ENCODE measurements at regions not wholly inside any gene's neighbourhood (a gene's known extent, or its start where the extent isn't known, plus 50 kb on each side); places are given as distances from the start of the nearest gene placed in this dataset.

DNA sequence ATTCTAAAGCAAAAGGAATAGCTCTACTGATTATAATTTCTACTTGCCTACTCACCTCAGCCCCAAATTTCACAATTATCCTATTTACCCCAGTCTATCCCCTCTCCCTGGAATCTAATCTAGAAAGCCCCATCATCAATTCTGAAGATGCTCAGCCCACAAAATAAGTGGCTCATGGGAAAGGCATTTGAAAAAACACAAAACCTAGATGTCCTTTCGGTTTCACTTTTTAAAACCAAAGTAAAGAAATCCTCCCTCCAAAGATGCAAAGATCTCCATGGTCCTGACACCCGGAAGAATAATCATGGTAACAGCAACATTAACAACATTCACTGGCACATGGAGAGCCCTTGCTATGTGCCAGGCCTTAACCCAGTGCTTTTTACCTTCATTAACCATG lies 224.8 kb downstream of the FGFR2 start:
- no peak for ATAC-seq

More for the DNA sequence above, 224.8 kb downstream of the FGFR2 start:
- TF ChIP-seq STAT1 (IDR thresholded peaks at IDR 0.05; ENCODE audit: unreplicated experiment) (no peak), POLR2AphosphoS5 (IDR thresholded peaks at IDR 0.05; ENCODE audit: low read depth) (no peak), CTCF (conservative IDR thresholded peaks at IDR 0.05; ENCODE audit: low read depth in 2 of 2) (no peak), ZNF114 (CRISPR knock-in tag; IDR thresholded peaks at IDR 0.05) (no peak), ZNF331 (CRISPR knock-in tag; IDR thresholded peaks at IDR 0.05; ENCODE audit: low read depth) (no peak), NANOG (IDR thresholded peaks at IDR 0.05; ENCODE audit: borderline replicate concordance) (no peak), REST (IDR thresholded peaks at IDR 0.05; ENCODE audit: unreplicated experiment) (no peak), CREB1 (CRISPR knock-in tag; IDR thresholded peaks at IDR 0.05; ENCODE audit: low read depth) (no peak), EZH2 (IDR thresholded peaks at IDR 0.05; ENCODE audit: low read depth, unreplicated experiment) (no peak), EZH2phosphoT487 (IDR thresholded peaks at IDR 0.05; ENCODE audit: unreplicated experiment) (no peak), ZNF462 (CRISPR knock-in tag; IDR thresholded peaks at IDR 0.05) (no peak), JUNB (IDR thresholded peaks at IDR 0.05; ENCODE audit: unreplicated experiment) (no peak)
- H3K27ac ChIP-seq (ENCODE audit: low read depth), result no peak overlapping the region
- no peak overlapping the region for H2AFZ ChIP-seq
- Mint-ChIP-seq H3K4me1 (peaks cover 7% of the 10 kb centered on the region; the same call in 2 of the 3 replicates), H3K27me3 (ENCODE audit: insufficient read depth, low read depth, poor library complexity) (no peaks in the 10 kb centered on the region), H3K9me3 (no peaks in the 10 kb centered on the region), H3K36me3 (ENCODE audit: low read depth) (no peaks in the 10 kb centered on the region), H3K27ac (no peak overlapping the region), H3K4me3 (no peak overlapping the region)
- no peaks in the 10 kb centered on the region for H3K4me1 ChIP-seq (ENCODE audit: insufficient read depth)
- H3K36me3 ChIP-seq (ENCODE audit: insufficient read depth), result no peaks in the 10 kb centered on the region; the same call in 1 of the 2 replicates
- H4K20me1 ChIP-seq (replicated peaks; ENCODE audit: insufficient read depth), result no peaks in the 10 kb centered on the region
- DNase-seq (ENCODE audit: low spot score), result no peak
- no peaks in the 10 kb centered on the region for H3K9me2 ChIP-seq (ENCODE audit: insufficient read depth)
- no peaks in the 10 kb centered on the region for H3F3A ChIP-seq (replicated peaks; ENCODE audit: low read depth)
- H3K4me3 ChIP-seq, result no peak overlapping the region
- H3K79me2 ChIP-seq (replicated peaks; ENCODE audit: insufficient read depth), result no peaks in the 10 kb centered on the region
- no peak overlapping the region for H3K4me2 ChIP-seq
- no peaks in the 10 kb centered on the region for H3K27me3 ChIP-seq (ENCODE audit: insufficient read depth)

Measured in GM23338 (cell line).